ENCODE measurements at regions not wholly inside any gene's neighbourhood (a gene's known extent, or its start where the extent isn't known, plus 50 kb on each side); places are given as distances from the start of the nearest gene placed in this dataset.

DNA sequence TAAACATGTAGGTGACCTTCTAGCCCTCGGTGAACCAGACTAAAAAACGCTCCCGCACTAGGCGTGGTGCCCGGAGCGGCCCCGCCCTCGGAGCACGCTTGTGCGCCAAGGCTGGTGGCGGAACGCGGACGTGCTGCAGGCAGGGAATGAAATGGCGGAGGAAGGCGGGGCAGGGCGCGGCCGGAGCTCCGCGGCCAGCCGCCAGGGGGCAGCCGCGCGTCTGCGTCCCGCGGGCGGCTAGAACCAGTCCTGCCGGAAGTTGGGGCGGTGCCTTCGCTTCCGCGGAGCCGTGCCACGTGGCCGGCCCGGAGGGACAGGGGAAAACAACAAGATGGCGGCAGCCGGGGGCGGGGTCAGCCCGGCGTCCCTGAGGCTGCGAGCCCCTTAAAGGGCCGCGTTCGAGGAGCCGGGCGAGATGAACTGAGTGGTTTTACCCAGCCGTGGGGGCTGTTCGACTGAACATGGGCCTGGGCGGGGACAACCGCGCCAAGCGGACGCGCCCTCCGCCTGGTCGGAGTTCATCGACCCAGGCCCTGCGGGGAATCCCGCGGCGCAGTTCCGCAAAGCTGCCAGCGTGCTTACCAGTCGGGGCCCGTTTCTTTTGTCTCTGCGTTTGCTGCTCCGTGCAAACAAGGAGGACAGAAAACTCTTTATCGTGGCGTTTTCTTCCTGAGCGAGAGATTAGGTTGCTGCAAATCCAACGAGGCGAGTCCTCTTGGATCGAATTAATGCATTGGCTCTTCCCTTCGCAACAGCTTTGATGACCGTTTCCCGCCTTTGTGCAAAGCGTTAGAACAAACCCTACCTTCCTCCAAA lies 90.9 kb upstream of the CHD2 start (continued):
- TF ChIP-seq, protein P1, sequence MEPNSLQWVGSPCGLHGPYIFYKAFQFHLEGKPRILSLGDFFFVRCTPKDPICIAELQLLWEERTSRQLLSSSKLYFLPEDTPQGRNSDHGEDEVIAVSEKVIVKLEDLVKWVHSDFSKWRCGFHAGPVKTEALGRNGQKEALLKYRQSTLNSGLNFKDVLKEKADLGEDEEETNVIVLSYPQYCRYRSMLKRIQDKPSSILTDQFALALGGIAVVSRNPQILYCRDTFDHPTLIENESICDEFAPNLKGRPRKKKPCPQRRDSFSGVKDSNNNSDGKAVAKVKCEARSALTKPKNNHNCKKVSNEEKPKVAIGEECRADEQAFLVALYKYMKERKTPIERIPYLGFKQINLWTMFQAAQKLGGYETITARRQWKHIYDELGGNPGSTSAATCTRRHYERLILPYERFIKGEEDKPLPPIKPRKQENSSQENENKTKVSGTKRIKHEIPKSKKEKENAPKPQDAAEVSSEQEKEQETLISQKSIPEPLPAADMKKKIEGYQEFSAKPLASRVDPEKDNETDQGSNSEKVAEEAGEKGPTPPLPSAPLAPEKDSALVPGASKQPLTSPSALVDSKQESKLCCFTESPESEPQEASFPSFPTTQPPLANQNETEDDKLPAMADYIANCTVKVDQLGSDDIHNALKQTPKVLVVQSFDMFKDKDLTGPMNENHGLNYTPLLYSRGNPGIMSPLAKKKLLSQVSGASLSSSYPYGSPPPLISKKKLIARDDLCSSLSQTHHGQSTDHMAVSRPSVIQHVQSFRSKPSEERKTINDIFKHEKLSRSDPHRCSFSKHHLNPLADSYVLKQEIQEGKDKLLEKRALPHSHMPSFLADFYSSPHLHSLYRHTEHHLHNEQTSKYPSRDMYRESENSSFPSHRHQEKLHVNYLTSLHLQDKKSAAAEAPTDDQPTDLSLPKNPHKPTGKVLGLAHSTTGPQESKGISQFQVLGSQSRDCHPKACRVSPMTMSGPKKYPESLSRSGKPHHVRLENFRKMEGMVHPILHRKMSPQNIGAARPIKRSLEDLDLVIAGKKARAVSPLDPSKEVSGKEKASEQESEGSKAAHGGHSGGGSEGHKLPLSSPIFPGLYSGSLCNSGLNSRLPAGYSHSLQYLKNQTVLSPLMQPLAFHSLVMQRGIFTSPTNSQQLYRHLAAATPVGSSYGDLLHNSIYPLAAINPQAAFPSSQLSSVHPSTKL (CRISPR knock-in tag; IDR thresholded peaks at IDR 0.05), result peak; percentile 80
- no peak for TF ChIP-seq RORA (CRISPR knock-in tag; IDR thresholded peaks at IDR 0.05)
- no peak for TF ChIP-seq ZNF83 (CRISPR knock-in tag; IDR thresholded peaks at IDR 0.05; ENCODE audit: borderline replicate concordance)
- TF ChIP-seq, protein P2, sequence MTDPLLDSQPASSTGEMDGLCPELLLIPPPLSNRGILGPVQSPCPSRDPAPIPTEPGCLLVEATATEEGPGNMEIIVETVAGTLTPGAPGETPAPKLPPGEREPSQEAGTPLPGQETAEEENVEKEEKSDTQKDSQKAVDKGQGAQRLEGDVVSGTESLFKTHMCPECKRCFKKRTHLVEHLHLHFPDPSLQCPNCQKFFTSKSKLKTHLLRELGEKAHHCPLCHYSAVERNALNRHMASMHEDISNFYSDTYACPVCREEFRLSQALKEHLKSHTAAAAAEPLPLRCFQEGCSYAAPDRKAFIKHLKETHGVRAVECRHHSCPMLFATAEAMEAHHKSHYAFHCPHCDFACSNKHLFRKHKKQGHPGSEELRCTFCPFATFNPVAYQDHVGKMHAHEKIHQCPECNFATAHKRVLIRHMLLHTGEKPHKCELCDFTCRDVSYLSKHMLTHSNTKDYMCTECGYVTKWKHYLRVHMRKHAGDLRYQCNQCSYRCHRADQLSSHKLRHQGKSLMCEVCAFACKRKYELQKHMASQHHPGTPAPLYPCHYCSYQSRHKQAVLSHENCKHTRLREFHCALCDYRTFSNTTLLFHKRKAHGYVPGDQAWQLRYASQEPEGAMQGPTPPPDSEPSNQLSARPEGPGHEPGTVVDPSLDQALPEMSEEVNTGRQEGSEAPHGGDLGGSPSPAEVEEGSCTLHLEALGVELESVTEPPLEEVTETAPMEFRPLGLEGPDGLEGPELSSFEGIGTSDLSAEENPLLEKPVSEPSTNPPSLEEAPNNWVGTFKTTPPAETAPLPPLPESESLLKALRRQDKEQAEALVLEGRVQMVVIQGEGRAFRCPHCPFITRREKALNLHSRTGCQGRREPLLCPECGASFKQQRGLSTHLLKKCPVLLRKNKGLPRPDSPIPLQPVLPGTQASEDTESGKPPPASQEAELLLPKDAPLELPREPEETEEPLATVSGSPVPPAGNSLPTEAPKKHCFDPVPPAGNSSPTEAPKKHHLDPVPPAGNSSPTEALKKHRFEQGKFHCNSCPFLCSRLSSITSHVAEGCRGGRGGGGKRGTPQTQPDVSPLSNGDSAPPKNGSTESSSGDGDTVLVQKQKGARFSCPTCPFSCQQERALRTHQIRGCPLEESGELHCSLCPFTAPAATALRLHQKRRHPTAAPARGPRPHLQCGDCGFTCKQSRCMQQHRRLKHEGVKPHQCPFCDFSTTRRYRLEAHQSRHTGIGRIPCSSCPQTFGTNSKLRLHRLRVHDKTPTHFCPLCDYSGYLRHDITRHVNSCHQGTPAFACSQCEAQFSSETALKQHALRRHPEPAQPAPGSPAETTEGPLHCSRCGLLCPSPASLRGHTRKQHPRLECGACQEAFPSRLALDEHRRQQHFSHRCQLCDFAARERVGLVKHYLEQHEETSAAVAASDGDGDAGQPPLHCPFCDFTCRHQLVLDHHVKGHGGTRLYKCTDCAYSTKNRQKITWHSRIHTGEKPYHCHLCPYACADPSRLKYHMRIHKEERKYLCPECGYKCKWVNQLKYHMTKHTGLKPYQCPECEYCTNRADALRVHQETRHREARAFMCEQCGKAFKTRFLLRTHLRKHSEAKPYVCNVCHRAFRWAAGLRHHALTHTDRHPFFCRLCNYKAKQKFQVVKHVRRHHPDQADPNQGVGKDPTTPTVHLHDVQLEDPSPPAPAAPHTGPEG (CRISPR knock-in tag; IDR thresholded peaks at IDR 0.05), result no peak
- TF ChIP-seq CBX2 (IDR thresholded peaks at IDR 0.05; ENCODE audit: low read depth, low read length), result no peak
- TF ChIP-seq CBX2 (CRISPR knock-in tag; IDR thresholded peaks at IDR 0.05; ENCODE audit: low read depth), result no peak
- TF ChIP-seq ERF (CRISPR knock-in tag; IDR thresholded peaks at IDR 0.05), result peak; percentile 98
- no peak for TF ChIP-seq PAWR (CRISPR knock-in tag; IDR thresholded peaks at IDR 0.05; ENCODE audit: borderline replicate concordance)
- TF ChIP-seq PPARG (CRISPR knock-in tag; conservative IDR thresholded peaks at IDR 0.05), result peak; percentile 79
- no peak for TF ChIP-seq NFE2L1 (CRISPR knock-in tag; IDR thresholded peaks at IDR 0.05; ENCODE audit: borderline replicate concordance)
- no peak for TF ChIP-seq ZNF251 (CRISPR knock-in tag; IDR thresholded peaks at IDR 0.05)
- TF ChIP-seq SP2 (CRISPR knock-in tag; IDR thresholded peaks at IDR 0.05), result peak; percentile 76
- TF ChIP-seq, protein P3, sequence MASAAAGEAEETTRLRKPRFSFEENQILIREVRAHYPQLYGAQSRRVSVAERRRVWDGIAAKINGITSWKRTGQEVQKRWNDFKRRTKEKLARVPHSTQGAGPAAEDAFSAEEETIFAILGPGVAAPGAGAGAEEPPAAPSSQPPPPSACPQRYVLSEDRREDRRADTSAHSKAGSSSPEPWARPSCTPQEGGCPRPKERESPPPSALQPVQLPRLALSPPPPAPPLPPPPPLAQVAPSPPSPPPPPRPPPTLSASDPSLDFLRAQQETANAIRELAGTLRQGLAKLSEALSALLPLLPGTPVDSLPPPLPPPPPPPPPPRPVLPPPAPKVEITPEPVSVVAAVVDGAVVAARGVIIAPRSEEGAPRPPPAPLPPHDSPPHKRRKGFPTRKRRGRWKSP (CRISPR knock-in tag; IDR thresholded peaks at IDR 0.05), result peak; percentile 91
- TF ChIP-seq CC2D1A (CRISPR knock-in tag; IDR thresholded peaks at IDR 0.05), result no peak
- no peak for TF ChIP-seq ATM (IDR thresholded peaks at IDR 0.05; ENCODE audit: borderline replicate concordance)
- TF ChIP-seq ONECUT2 (CRISPR knock-in tag; IDR thresholded peaks at IDR 0.05), result peak; percentile 81
- peak; percentile 92; the same call in 1 of the 2 replicates for TF ChIP-seq PRMT3 (CRISPR knock-in tag; IDR thresholded peaks at IDR 0.05; ENCODE audit: borderline replicate concordance, low read depth)
- TF ChIP-seq ZNF34 (CRISPR knock-in tag; IDR thresholded peaks at IDR 0.05; ENCODE audit: borderline replicate concordance), result 0 out of 2 replicates have a peak, but pooled peaks have one; percentile 49
- no peak for TF ChIP-seq NBN (conservative IDR thresholded peaks at IDR 0.05)
- peak; percentile 97 for TF ChIP-seq ZNF430 (CRISPR knock-in tag; IDR thresholded peaks at IDR 0.05)
